ENCODE measurements at regions not wholly inside any gene's neighbourhood (a gene's known extent, or its start where the extent isn't known, plus 50 kb on each side); places are given as distances from the start of the nearest gene placed in this dataset.
A peak's percentile ranks its signal among the peaks of the same experiment; 100 is the strongest.

GRCh38 chr18:44273298-44273697 is 407.4 kb upstream of the SETBP1 start:
- 74 to 90% methylated on average over 1 of the region's 1 CpG for whole genome bisulfite sequencing, 2 donors
- no peak overlapping the region for H3K4me3 ChIP-seq
- no peaks in the 10 kb centered on the region for H3K27me3 ChIP-seq (ENCODE audit: control insufficient read depth in 3 of 3, insufficient read depth in 3 of 3, low read length in 2 of 3)
- H3K36me3 ChIP-seq (ENCODE audit: control insufficient read depth in 4 of 4, insufficient read depth in 4 of 4, low read length in 4 of 4): no peaks in the 10 kb centered on the region
- no peak for TF ChIP-seq CTCF (IDR thresholded peaks at IDR 0.05; ENCODE audit: control extremely low read depth, extremely low read depth)
- ATAC-seq (ENCODE audit: insufficient read depth, low FRiP score) (no peak), DNase-seq (no peak)
- H3K4me1 ChIP-seq (ENCODE audit: control insufficient read depth in 5 of 5, insufficient read depth in 5 of 5, low read length in 5 of 5): peaks cover 0 to 9% (median 0%) of the 10 kb centered on the region in 5 donors
- H3K9ac ChIP-seq (ENCODE audit: insufficient read depth in 1 of 2, low read length in 2 of 2): no peak overlapping the region
- no peaks in the 10 kb centered on the region for H3K9me3 ChIP-seq (ENCODE audit: control insufficient read depth in 4 of 4, insufficient read depth in 3 of 4, low read length in 3 of 4)
- H3K27ac ChIP-seq (ENCODE audit: low read depth in 1 of 2, low read length in 1 of 2): no peak overlapping the region

- Histone ChIP-seq H3K4me3 (no peak overlapping the region), H3K27ac (ENCODE audit: low read depth in 1 of 2, low read length in 1 of 2) (no peak overlapping the region), H3K36me3 (ENCODE audit: control insufficient read depth in 4 of 4, insufficient read depth in 4 of 4, low read length in 4 of 4) (no peaks in the 10 kb centered on the region), H3K4me1 (ENCODE audit: control insufficient read depth in 5 of 5, insufficient read depth in 5 of 5, low read length in 5 of 5) (peaks cover 0 to 3% (median 0%) of the 10 kb centered on the region in 5 donors), H3K27me3 (ENCODE audit: control insufficient read depth in 3 of 3, insufficient read depth in 3 of 3, low read length in 2 of 3) (no peaks in the 10 kb centered on the region), H3K9ac (ENCODE audit: insufficient read depth in 1 of 2, low read length in 2 of 2) (no peak overlapping the region), H3K9me3 (ENCODE audit: control insufficient read depth in 4 of 4, insufficient read depth in 3 of 4, low read length in 3 of 4) (no peaks in the 10 kb centered on the region)
- ATAC-seq (ENCODE audit: insufficient read depth, low FRiP score) (no peak), DNase-seq (peak in 2 of 3 donors; percentile 17 to 54)
- WGBS, 2 donors: 63 to 70% methylated on average over 2 of the region's 2 CpGs
- no peak for TF ChIP-seq CTCF (IDR thresholded peaks at IDR 0.05; ENCODE audit: control extremely low read depth, extremely low read depth)
Measured at GRCh38 chr18:44280479-44280878, 400.2 kb upstream of the SETBP1 start.

GRCh38 chr18:44286049-44286448 is 394.6 kb upstream of the SETBP1 start:
- H3K36me3 ChIP-seq (ENCODE audit: control insufficient read depth in 4 of 4, insufficient read depth in 4 of 4, low read length in 4 of 4): no peaks in the 10 kb centered on the region
- ATAC-seq (ENCODE audit: insufficient read depth, low FRiP score): no peak
- H3K4me3 ChIP-seq: no peak overlapping the region
- no peak for DNase-seq
- H3K4me1 ChIP-seq (ENCODE audit: control insufficient read depth in 5 of 5, insufficient read depth in 5 of 5, low read length in 5 of 5): no peaks in the 10 kb centered on the region
- no peaks in the 10 kb centered on the region for H3K27me3 ChIP-seq (ENCODE audit: control insufficient read depth in 3 of 3, insufficient read depth in 3 of 3, low read length in 2 of 3)
- 69 to 83% methylated on average over 2 of the region's 2 CpGs for WGBS, 2 donors
- H3K9me3 ChIP-seq (ENCODE audit: control insufficient read depth in 4 of 4, insufficient read depth in 3 of 4, low read length in 3 of 4): no peaks in the 10 kb centered on the region
- no peak overlapping the region for H3K9ac ChIP-seq (ENCODE audit: insufficient read depth in 1 of 2, low read length in 2 of 2)
- TF ChIP-seq CTCF (IDR thresholded peaks at IDR 0.05; ENCODE audit: control extremely low read depth, extremely low read depth): no peak
- H3K27ac ChIP-seq (ENCODE audit: low read depth in 1 of 2, low read length in 1 of 2): no peak overlapping the region

- Histone ChIP-seq H3K9me3 (ENCODE audit: control insufficient read depth in 4 of 4, insufficient read depth in 3 of 4, low read length in 3 of 4) (no peaks in the 10 kb centered on the region), H3K4me3 (no peak overlapping the region), H3K27ac (ENCODE audit: low read depth in 1 of 2, low read length in 1 of 2) (no peak overlapping the region), H3K4me1 (ENCODE audit: control insufficient read depth in 5 of 5, insufficient read depth in 5 of 5, low read length in 5 of 5) (no peaks in the 10 kb centered on the region), H3K9ac (ENCODE audit: insufficient read depth in 1 of 2, low read length in 2 of 2) (no peak overlapping the region), H3K36me3 (ENCODE audit: control insufficient read depth in 4 of 4, insufficient read depth in 4 of 4, low read length in 4 of 4) (no peaks in the 10 kb centered on the region), H3K27me3 (ENCODE audit: control insufficient read depth in 3 of 3, insufficient read depth in 3 of 3, low read length in 2 of 3) (no peaks in the 10 kb centered on the region)
- WGBS, 2 donors: 71 to 81% methylated on average over 4 of the region's 4 CpGs
- DNase-seq (no peak), ATAC-seq (ENCODE audit: insufficient read depth, low FRiP score) (no peak)
- TF ChIP-seq CTCF (IDR thresholded peaks at IDR 0.05; ENCODE audit: control extremely low read depth, extremely low read depth): no peak
Measured at GRCh38 chr18:44290366-44290977, 390.2 kb upstream of the SETBP1 start.

Measured in lung (tissue), 11 donors.